Thyroid gland (tissue), 4 donors: ENCODE measurements at regions not wholly inside any gene's neighbourhood (a gene's known extent, or its start where the extent isn't known, plus 50 kb on each side); places are given as distances from the start of the nearest gene placed in this dataset.
A peak's percentile ranks its signal among the peaks of the same experiment; 100 is the strongest.

Source experiments
- POLR2A ChIP-seq, 2 donors: fragments of 450-650 bp; IDR thresholded peaks; one replicate each; pipeline ENCODE4 v1.6.1; 2017; ENCODE audit warnings: antibody characterized with exemption in 2 of 2, mild to moderate bottlenecking in 2 of 2, moderate library complexity in 1 of 2
- TF ChIP-seq, protein P1 (sequence below), 6 experiments: fragments of 200-600 bp in 3 of 6; fragments of 450-650 bp in 3 of 6; sonication (generic) in 3 of 6; IDR thresholded peaks; one replicate each; pipeline ENCODE4 v1.5.1; 2016 to 2019; ENCODE audit warnings: antibody characterized with exemption in 6 of 6, mild to moderate bottlenecking in 2 of 6, inconsistent platforms in 1 of 6, moderate library complexity in 1 of 6

DNA sequence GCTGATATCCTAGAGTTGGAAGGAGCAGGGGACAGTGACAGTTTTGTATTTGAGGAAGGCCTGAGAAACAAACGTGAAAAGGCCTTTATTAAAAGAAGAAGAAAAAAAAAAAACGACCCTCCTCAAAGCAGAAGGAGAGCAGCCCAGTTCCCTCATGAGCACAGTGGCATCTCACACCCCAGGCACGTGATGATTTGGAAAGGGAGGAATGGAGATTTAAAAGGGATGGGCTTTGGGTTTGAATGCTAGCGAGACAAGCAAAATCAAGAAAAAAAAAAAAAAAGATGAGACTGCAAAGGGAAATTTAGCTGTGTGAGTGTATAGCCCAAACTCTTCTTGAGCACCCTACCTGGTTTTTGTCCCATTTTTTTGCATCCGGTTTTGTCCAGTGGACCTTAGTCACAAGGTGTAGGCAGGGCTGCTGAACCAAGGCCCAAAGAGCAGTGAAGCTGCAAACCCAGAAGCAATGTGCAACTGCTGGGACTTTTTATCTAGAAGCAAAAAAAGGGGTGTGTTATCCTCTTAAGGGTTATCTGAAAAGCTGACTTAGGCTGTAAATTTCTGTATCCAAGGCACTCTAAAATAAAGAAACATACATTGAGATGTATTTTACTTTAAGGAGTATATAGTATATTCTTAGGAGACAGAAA, 54.5 kb upstream of the RREB1 start:
- TF ChIP-seq POLR2A (IDR thresholded peaks at IDR 0.05): peak in 1 of 2 donors; percentile 30
- TF ChIP-seq, protein P1, sequence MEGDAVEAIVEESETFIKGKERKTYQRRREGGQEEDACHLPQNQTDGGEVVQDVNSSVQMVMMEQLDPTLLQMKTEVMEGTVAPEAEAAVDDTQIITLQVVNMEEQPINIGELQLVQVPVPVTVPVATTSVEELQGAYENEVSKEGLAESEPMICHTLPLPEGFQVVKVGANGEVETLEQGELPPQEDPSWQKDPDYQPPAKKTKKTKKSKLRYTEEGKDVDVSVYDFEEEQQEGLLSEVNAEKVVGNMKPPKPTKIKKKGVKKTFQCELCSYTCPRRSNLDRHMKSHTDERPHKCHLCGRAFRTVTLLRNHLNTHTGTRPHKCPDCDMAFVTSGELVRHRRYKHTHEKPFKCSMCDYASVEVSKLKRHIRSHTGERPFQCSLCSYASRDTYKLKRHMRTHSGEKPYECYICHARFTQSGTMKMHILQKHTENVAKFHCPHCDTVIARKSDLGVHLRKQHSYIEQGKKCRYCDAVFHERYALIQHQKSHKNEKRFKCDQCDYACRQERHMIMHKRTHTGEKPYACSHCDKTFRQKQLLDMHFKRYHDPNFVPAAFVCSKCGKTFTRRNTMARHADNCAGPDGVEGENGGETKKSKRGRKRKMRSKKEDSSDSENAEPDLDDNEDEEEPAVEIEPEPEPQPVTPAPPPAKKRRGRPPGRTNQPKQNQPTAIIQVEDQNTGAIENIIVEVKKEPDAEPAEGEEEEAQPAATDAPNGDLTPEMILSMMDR (IDR thresholded peaks at IDR 0.05): peak in 1 of 6 experiments; percentile 4
